Glutamatergic neuron (in vitro differentiated cells): ENCODE measurements at regions not wholly inside any gene's neighbourhood (a gene's known extent, or its start where the extent isn't known, plus 50 kb on each side); places are given as distances from the start of the nearest gene placed in this dataset.

Experiments
- DNase-seq: peaks from one replicate; pipeline ENCODE4 v3.0.0; 2022
- H3K27ac Mint-ChIP-seq: one replicate; pipeline ENCODE4 v1.8.0; 2020; ENCODE audit warnings: mild to moderate bottlenecking, mixed read lengths, inconsistent platforms; ENCODE audit not compliant: unreplicated experiment
- H3K27me3 Mint-ChIP-seq: one replicate; pipeline ENCODE4 v1.8.0; 2020; ENCODE audit warnings: mild to moderate bottlenecking, moderate library complexity, mixed read lengths, inconsistent platforms; ENCODE audit not compliant: unreplicated experiment
- H3K36me3 Mint-ChIP-seq: one replicate; pipeline ENCODE4 v1.8.0; 2020; ENCODE audit warnings: mild to moderate bottlenecking, mixed read lengths, inconsistent platforms; ENCODE audit not compliant: unreplicated experiment
- H3K4me1 Mint-ChIP-seq: one replicate; pipeline ENCODE4 v1.8.0; 2020; ENCODE audit warnings: mild to moderate bottlenecking, low read depth, mixed read lengths, inconsistent platforms; ENCODE audit not compliant: unreplicated experiment
- H3K4me3 Mint-ChIP-seq: one replicate; pipeline ENCODE4 v1.8.0; 2020; ENCODE audit warnings: mild to moderate bottlenecking, mixed read lengths, inconsistent platforms; ENCODE audit not compliant: unreplicated experiment
- H3K9me3 Mint-ChIP-seq: one replicate; pipeline ENCODE4 v1.8.0; 2020; ENCODE audit warnings: mild to moderate bottlenecking, moderate library complexity, mixed read lengths, inconsistent platforms; ENCODE audit not compliant: unreplicated experiment
- TF ChIP-seq, protein P1 (sequence below): fragments of 200-600 bp; sonication (generic); IDR thresholded peaks from one replicate; pipeline ENCODE4 v1.5.0; 2021; ENCODE audit not compliant: partially characterized antibody, unreplicated experiment

DNA sequence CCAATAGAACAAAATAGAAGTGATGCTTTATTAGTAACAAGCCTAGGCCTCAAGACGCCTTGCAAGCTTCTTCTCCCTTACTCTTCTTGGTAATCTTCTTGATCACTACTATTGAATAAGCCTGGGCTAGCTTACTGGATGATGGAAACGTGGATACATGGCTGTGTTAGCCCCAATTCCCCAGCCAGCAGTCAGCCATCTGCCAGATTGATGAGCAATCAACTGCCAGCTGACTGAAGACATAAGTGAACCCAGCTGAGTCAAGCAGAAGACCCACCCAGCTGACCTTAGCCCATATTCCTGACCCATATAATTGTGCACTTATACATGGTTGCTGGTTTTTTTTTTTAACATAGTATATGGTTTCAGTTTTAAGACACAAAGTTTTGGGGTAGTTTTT is 130.4 kb downstream of the DHX15 start:
- peak; percentile 73 for DNase-seq
- Mint-ChIP-seq H3K27ac (peak overlapping the region; percentile 94), H3K4me1 (peaks cover 29% of the 10 kb centered on the region), H3K36me3 (peaks cover 33% of the 10 kb centered on the region), H3K4me3 (peak overlapping the region; percentile 26), H3K27me3 (peaks cover 2% of the 10 kb centered on the region), H3K9me3 (peaks cover 9% of the 10 kb centered on the region)
- TF ChIP-seq, protein P1, sequence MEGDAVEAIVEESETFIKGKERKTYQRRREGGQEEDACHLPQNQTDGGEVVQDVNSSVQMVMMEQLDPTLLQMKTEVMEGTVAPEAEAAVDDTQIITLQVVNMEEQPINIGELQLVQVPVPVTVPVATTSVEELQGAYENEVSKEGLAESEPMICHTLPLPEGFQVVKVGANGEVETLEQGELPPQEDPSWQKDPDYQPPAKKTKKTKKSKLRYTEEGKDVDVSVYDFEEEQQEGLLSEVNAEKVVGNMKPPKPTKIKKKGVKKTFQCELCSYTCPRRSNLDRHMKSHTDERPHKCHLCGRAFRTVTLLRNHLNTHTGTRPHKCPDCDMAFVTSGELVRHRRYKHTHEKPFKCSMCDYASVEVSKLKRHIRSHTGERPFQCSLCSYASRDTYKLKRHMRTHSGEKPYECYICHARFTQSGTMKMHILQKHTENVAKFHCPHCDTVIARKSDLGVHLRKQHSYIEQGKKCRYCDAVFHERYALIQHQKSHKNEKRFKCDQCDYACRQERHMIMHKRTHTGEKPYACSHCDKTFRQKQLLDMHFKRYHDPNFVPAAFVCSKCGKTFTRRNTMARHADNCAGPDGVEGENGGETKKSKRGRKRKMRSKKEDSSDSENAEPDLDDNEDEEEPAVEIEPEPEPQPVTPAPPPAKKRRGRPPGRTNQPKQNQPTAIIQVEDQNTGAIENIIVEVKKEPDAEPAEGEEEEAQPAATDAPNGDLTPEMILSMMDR: no peak

DNA sequence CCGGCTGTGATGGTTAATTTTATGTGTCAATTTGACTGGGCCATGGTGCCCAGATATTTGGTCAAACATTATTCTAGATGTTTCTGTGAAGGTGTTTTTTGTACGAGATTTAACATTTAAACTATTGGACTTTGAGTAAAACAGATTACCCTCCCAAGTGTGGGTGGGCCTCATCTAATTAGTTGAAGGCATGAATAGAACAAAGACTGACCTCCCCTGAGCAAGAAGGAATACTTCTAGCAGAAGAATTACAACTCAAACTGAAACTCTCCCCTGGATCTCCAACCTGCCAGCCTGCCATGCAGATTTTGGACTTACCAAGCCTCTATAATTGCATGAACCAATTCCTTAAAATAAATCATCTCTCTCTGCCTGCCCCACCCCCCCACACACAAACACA is 132.5 kb downstream of the DHX15 start:
- H3K9me3 Mint-ChIP-seq: peaks cover 11% of the 10 kb centered on the region
- H3K4me3 Mint-ChIP-seq: no peak overlapping the region
- H3K36me3 Mint-ChIP-seq: peaks cover 43% of the 10 kb centered on the region
- DNase-seq: no peak
- TF ChIP-seq, protein P1: no peak
- H3K27me3 Mint-ChIP-seq: peaks cover 2% of the 10 kb centered on the region
- H3K4me1 Mint-ChIP-seq: peaks cover 44% of the 10 kb centered on the region
- no peak overlapping the region for H3K27ac Mint-ChIP-seq

DNA sequence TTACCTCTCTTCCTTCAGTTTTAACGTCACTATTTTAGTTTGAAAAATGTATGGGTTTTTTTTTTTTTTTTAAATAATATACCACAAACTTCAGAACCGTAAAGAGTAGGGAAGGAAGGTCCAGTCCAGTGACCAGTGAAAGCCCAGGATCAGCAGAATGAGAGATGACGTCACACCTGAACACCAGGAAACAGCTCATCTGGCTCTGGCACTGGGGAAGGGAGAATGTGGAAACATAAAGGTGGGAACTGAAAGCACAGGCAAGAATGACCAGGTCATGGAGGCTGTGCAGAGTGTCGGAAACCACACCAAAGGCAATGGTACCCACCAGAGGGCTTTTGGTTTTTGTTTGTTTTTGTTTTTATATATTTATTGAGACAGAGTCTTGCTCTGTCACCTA is 141.2 kb downstream of the DHX15 start:
- H3K27me3 Mint-ChIP-seq: no peaks in the 10 kb centered on the region
- no peak for DNase-seq
- H3K4me1 Mint-ChIP-seq: peaks cover 7% of the 10 kb centered on the region
- TF ChIP-seq, protein P1: no peak
- peaks cover 1% of the 10 kb centered on the region for H3K9me3 Mint-ChIP-seq
- no peak overlapping the region for H3K27ac Mint-ChIP-seq
- no peak overlapping the region for H3K4me3 Mint-ChIP-seq
- peaks cover 7% of the 10 kb centered on the region for H3K36me3 Mint-ChIP-seq

DNA sequence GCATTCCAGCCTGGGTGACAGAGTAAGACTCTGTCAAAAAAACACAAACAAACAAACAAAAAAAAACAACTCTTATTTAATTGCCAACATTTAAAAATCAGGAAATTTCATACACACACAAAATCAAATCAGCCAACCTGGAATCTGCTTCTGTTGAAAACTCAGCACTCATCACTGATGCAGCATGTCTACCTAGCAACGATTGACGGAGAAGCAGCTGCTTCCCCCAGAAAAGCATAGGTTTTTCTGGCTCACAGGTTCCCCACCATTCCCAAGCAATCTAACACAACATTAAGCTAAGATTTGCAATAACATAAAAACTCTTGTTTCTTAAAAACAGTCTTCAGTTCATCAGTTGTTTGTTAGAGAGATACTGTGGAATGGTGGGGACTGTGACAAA is 143.6 kb downstream of the DHX15 start:
- Mint-ChIP-seq H3K9me3 (peaks cover 1% of the 10 kb centered on the region), H3K4me1 (no peaks in the 10 kb centered on the region), H3K36me3 (no peaks in the 10 kb centered on the region), H3K27me3 (no peaks in the 10 kb centered on the region), H3K27ac (no peak overlapping the region), H3K4me3 (no peak overlapping the region)
- TF ChIP-seq, protein P1: no peak
- no peak for DNase-seq

DNA sequence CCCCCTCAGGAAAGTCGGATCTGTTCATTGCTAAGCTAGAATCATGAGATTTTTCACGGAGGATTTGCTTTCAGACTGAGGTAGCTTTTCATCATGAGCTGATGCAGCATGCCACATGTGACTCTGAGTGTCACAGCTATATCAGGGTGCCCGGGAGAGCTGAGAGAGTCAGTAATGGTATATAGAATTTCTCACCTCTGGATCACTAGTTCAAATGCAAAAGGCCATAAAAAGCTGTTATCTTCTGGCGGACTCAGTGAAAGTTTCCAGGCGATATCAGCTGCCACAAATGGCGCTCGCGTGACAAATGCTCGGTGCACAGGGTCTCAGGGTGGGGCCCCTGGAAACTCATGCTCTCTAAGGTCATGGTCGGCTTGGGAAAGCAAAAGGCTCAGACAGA is 150.1 kb downstream of the DHX15 start:
- H3K4me1 Mint-ChIP-seq: no peaks in the 10 kb centered on the region
- TF ChIP-seq, protein P1: no peak
- peaks cover 5% of the 10 kb centered on the region for H3K36me3 Mint-ChIP-seq
- no peak overlapping the region for H3K4me3 Mint-ChIP-seq
- no peak for DNase-seq
- no peaks in the 10 kb centered on the region for H3K9me3 Mint-ChIP-seq
- no peaks in the 10 kb centered on the region for H3K27me3 Mint-ChIP-seq
- no peak overlapping the region for H3K27ac Mint-ChIP-seq
